Neural crest cell (in vitro differentiated cells): ENCODE measurements at regions not wholly inside any gene's neighbourhood (a gene's known extent, or its start where the extent isn't known, plus 50 kb on each side); places are given as distances from the start of the nearest gene placed in this dataset.

ENCODE experiments used
- DNase-seq: peaks from one replicate; pipeline ENCODE4 v3.0.0; 2021; ENCODE audit warnings: low read depth, mixed read lengths, low spot score
- H3K27ac Mint-ChIP-seq: one replicate; pipeline ENCODE4 v1.8.0; 2021; ENCODE audit warnings: mild to moderate bottlenecking, mixed read lengths; ENCODE audit not compliant: unreplicated experiment
- H3K27me3 Mint-ChIP-seq: 2 replicates; pipeline ENCODE4 v1.8.0; 2021; ENCODE audit warnings: low read depth, mild to moderate bottlenecking, mixed read lengths
- H3K36me3 Mint-ChIP-seq: 2 replicates; pipeline ENCODE4 v1.8.0; 2021; ENCODE audit warnings: low read depth, mild to moderate bottlenecking, mixed read lengths
- H3K4me1 Mint-ChIP-seq: 2 replicates; pipeline ENCODE4 v1.8.0; 2021; ENCODE audit warnings: mixed read lengths
- H3K4me3 Mint-ChIP-seq: one replicate; pipeline ENCODE4 v1.8.0; 2021; ENCODE audit warnings: mild to moderate bottlenecking, mixed read lengths
- H3K9me3 Mint-ChIP-seq: 2 replicates; pipeline ENCODE4 v1.8.0; 2021; ENCODE audit warnings: mixed read lengths
- TF ChIP-seq, protein P1 (sequence below): fragments of 200-600 bp; sonication (generic); conservative IDR thresholded peaks from 2 replicates; pipeline ENCODE4 v1.5.0; 2021; ENCODE audit warnings: antibody characterized with exemption, mild to moderate bottlenecking

DNA sequence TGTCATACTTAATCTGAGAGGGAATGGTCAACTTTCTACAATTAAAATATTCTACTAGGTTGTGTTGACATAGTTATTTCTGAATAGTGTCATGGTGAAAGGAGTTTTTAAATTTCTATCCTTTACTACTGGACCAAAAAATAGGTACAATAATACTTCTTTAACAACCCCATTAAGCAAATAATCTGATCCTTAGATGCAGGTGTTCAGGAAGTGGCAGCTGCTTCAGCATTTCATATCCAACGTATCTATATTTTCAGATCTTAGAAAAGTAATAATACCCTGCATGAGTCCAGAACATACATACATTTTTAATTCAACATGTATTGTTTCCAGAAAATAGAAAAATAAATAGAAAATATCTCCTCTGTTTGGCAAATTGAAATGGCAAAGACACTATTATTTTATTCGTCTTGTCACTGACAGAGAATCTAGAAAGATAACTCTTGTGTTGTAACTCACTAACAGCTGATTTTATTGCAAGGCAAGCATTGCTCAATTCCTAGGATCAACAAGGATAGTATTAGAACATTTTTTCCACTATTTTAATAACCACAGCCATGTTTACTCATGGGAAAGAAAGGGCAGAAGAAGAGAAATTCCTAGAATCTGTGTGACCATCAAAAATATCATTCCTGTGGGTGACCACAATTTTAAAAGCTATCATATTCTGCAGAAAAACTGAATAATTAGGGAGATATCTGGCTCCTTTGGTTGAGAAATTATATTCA lies 159.3 kb upstream of the CNTNAP2 start:
- Mint-ChIP-seq H3K4me3 (no peak overlapping the region), H3K27me3 (no peaks in the 10 kb centered on the region), H3K9me3 (no peaks in the 10 kb centered on the region), H3K36me3 (no peaks in the 10 kb centered on the region), H3K27ac (no peak overlapping the region), H3K4me1 (no peaks in the 10 kb centered on the region)
- TF ChIP-seq, protein P1, sequence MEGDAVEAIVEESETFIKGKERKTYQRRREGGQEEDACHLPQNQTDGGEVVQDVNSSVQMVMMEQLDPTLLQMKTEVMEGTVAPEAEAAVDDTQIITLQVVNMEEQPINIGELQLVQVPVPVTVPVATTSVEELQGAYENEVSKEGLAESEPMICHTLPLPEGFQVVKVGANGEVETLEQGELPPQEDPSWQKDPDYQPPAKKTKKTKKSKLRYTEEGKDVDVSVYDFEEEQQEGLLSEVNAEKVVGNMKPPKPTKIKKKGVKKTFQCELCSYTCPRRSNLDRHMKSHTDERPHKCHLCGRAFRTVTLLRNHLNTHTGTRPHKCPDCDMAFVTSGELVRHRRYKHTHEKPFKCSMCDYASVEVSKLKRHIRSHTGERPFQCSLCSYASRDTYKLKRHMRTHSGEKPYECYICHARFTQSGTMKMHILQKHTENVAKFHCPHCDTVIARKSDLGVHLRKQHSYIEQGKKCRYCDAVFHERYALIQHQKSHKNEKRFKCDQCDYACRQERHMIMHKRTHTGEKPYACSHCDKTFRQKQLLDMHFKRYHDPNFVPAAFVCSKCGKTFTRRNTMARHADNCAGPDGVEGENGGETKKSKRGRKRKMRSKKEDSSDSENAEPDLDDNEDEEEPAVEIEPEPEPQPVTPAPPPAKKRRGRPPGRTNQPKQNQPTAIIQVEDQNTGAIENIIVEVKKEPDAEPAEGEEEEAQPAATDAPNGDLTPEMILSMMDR, result no peak
- no peak for DNase-seq

- DNase-seq, result no peak
- Mint-ChIP-seq H3K9me3 (peaks cover 8% of the 10 kb centered on the region), H3K36me3 (no peaks in the 10 kb centered on the region), H3K4me1 (no peaks in the 10 kb centered on the region), H3K27ac (no peak overlapping the region), H3K27me3 (no peaks in the 10 kb centered on the region), H3K4me3 (no peak overlapping the region)
- TF ChIP-seq, protein P1, result no peak
Measured at GRCh38 chr7:145951566-145951965, 165.0 kb upstream of the CNTNAP2 start.

- TF ChIP-seq, protein P1, result no peak
- no peak overlapping the region for H3K27ac Mint-ChIP-seq
- H3K4me1 Mint-ChIP-seq, result peaks cover 4% of the 10 kb centered on the region
- no peaks in the 10 kb centered on the region for H3K36me3 Mint-ChIP-seq
- peaks cover 4% of the 10 kb centered on the region for H3K9me3 Mint-ChIP-seq
- no peaks in the 10 kb centered on the region for H3K27me3 Mint-ChIP-seq
- H3K4me3 Mint-ChIP-seq, result no peak overlapping the region
- DNase-seq, result no peak
Measured at GRCh38 chr7:145928937-145929336, 187.7 kb upstream of the CNTNAP2 start.

DNA sequence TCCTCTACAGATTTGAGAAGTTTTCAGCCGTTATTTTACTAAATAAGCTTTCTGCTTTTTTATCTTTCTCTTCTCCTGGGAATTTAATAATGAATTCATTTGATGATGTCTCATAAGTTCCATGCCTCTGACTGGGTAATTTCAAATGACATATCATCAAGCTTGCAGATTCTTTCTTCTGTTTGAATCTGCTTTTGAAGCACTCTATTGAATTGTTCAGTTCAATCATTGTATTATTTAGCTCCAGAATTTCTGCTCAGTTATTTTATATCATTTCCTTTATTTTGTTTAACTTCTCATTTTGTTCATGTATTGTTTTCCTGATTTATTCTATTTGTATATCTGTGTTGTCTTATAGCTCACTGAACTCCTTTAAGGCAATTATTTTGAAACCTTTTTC lies 196.9 kb upstream of the CNTNAP2 start:
- Mint-ChIP-seq H3K4me1 (peaks cover 4% of the 10 kb centered on the region), H3K36me3 (peaks cover 4% of the 10 kb centered on the region), H3K27me3 (no peaks in the 10 kb centered on the region), H3K4me3 (no peak overlapping the region), H3K9me3 (peaks cover 14% of the 10 kb centered on the region), H3K27ac (no peak overlapping the region)
- TF ChIP-seq, protein P1, result no peak
- DNase-seq, result no peak

GRCh38 chr7:145916776-145917175 lies 199.8 kb upstream of the CNTNAP2 start:
- no peak for DNase-seq
- peaks cover 17% of the 10 kb centered on the region for H3K9me3 Mint-ChIP-seq
- no peak overlapping the region for H3K4me3 Mint-ChIP-seq
- H3K27me3 Mint-ChIP-seq, result no peaks in the 10 kb centered on the region
- no peak overlapping the region for H3K27ac Mint-ChIP-seq
- TF ChIP-seq, protein P1, result no peak
- H3K36me3 Mint-ChIP-seq, result peaks cover 4% of the 10 kb centered on the region
- H3K4me1 Mint-ChIP-seq, result no peaks in the 10 kb centered on the region
